ENCODE measurements at regions not wholly inside any gene's neighbourhood (a gene's known extent, or its start where the extent isn't known, plus 50 kb on each side); places are given as distances from the start of the nearest gene placed in this dataset.

- TF ChIP-seq RXRA (IDR thresholded peaks at IDR 0.05; ENCODE audit: insufficient read depth, low read depth, low read length), result no peak
- no peak for TF ChIP-seq CTCF (IDR thresholded peaks at IDR 0.05; ENCODE audit: control extremely low read depth in 1 of 3, insufficient read depth in 1 of 3, low read depth in 1 of 3, low read length in 3 of 3)
- no peak for TF ChIP-seq POLR2A (IDR thresholded peaks at IDR 0.05; ENCODE audit: control extremely low read depth in 1 of 2, low read depth in 2 of 2, low read length in 2 of 2)
- TF ChIP-seq ZNF274 (IDR thresholded peaks at IDR 0.05; ENCODE audit: borderline replicate concordance, extremely low read depth, low read length), result no peak
- TF ChIP-seq ASH2L (IDR thresholded peaks at IDR 0.05; ENCODE audit: low read length), result no peak
Measured at GRCh38 chr2:16156411-16156810, 216.1 kb downstream of the MYCN start.

Measured in H1 (cell line).